ENCODE measurements at regions not wholly inside any gene's neighbourhood (a gene's known extent, or its start where the extent isn't known, plus 50 kb on each side); places are given as distances from the start of the nearest gene placed in this dataset.

DNA sequence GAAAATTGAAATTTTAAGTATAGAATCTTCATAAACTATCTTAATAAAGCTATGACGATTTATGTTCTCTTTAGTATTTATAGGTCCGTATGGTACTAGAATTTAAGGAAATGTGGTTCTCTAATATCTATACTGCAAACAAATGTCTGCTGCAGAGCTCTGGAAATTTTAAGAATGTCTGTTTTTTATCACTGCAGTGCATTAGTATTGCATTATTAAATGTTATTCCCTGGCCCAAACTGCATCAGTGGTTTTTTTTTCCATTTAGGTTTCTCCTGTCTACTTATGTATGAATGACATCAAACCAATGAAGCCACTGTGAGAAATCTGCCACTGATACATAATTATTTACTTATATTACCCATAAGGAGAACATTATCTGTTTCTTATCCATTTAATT, 211.4 kb upstream of the CD180 start:
- TF ChIP-seq, protein P1, sequence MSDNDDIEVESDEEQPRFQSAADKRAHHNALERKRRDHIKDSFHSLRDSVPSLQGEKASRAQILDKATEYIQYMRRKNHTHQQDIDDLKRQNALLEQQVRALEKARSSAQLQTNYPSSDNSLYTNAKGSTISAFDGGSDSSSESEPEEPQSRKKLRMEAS (IDR thresholded peaks at IDR 0.05; ENCODE audit: low read depth, low read length), result no peak
- TF ChIP-seq, protein P2, sequence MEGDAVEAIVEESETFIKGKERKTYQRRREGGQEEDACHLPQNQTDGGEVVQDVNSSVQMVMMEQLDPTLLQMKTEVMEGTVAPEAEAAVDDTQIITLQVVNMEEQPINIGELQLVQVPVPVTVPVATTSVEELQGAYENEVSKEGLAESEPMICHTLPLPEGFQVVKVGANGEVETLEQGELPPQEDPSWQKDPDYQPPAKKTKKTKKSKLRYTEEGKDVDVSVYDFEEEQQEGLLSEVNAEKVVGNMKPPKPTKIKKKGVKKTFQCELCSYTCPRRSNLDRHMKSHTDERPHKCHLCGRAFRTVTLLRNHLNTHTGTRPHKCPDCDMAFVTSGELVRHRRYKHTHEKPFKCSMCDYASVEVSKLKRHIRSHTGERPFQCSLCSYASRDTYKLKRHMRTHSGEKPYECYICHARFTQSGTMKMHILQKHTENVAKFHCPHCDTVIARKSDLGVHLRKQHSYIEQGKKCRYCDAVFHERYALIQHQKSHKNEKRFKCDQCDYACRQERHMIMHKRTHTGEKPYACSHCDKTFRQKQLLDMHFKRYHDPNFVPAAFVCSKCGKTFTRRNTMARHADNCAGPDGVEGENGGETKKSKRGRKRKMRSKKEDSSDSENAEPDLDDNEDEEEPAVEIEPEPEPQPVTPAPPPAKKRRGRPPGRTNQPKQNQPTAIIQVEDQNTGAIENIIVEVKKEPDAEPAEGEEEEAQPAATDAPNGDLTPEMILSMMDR (IDR thresholded peaks at IDR 0.05 in 2 of 3, conservative IDR thresholded peaks at IDR 0.05 in 1 of 3; ENCODE audit: control insufficient read depth in 2 of 3, extremely low read depth in 1 of 3, insufficient read depth in 1 of 3, low read depth in 3 of 3, low read length in 3 of 3), result no peak
